PC-9 (cell line): ENCODE measurements at regions not wholly inside any gene's neighbourhood (a gene's known extent, or its start where the extent isn't known, plus 50 kb on each side); places are given as distances from the start of the nearest gene placed in this dataset.

ENCODE experiments used
- BruUV-seq: library from RNA; stranded (reverse); fragments of 400-500 nt; replicated peaks from 2 replicates; lab custom pipeline; 2021; lab: Mats Ljungman, UMichigan
- CTCF ChIA-PET: fragments of 300-600 bp; sonication (Branson Sonifier 250); formaldehyde crosslinking; loops from one replicate; lab custom pipeline; 2022; ENCODE audit warnings: antibody characterized with exemption; lab: Charles Lee
- POLR2A ChIA-PET: fragments of 300-600 bp; sonication (Branson Sonifier 250); formaldehyde crosslinking; loops from one replicate; lab custom pipeline; 2022; ENCODE audit warnings: antibody characterized with exemption; ENCODE audit not compliant: unreplicated experiment; lab: Charles Lee
- DNase-seq, 2 experiments: peaks; one replicate each; pipeline versions ENCODE4 v3.0.0 to v3.0.0-alpha.2; 2015 to 2022; ENCODE audit warnings: mixed read lengths in 1 of 2
- H2AFZ ChIP-seq: fragments of 200-600 bp; sonication (generic); 2 replicates; pipeline ENCODE4 v1.8.1; 2017; ENCODE audit warnings: antibody characterized with exemption
- H3F3A ChIP-seq: fragments of 200-600 bp; sonication (generic); 2 replicates; pipeline ENCODE4 v1.8.1; 2017; ENCODE audit warnings: antibody characterized with exemption, mild to moderate bottlenecking, low read depth; ENCODE audit not compliant: insufficient read depth
- H3K27ac ChIP-seq: fragments of 200-600 bp; sonication (generic); 2 replicates; pipeline ENCODE4 v1.6.1; 2016; ENCODE audit warnings: mixed run types
- H3K27me3 ChIP-seq: fragments of 200-600 bp; sonication (generic); 2 replicates; pipeline ENCODE4 v1.6.1; 2016; ENCODE audit warnings: low read depth, mixed run types; ENCODE audit not compliant: insufficient read depth
- H3K36me3 ChIP-seq: fragments of 200-600 bp; sonication (generic); 2 replicates; pipeline ENCODE4 v1.6.1; 2016; ENCODE audit warnings: low read depth, mixed run types
- H3K4me1 ChIP-seq: fragments of 200-600 bp; sonication (generic); replicated peaks from 2 replicates; pipeline ENCODE4 v1.6.1; 2016; ENCODE audit warnings: mixed run types; ENCODE audit not compliant: insufficient read depth
- H3K4me2 ChIP-seq: fragments of 200-600 bp; sonication (generic); 2 replicates; pipeline ENCODE4 v1.6.1; 2017; ENCODE audit warnings: mixed run types
- H3K4me3 ChIP-seq: fragments of 200-600 bp; sonication (generic); 2 replicates; pipeline ENCODE4 v1.6.1; 2016; ENCODE audit warnings: mixed run types
- H3K79me2 ChIP-seq: fragments of 200-600 bp; sonication (generic); 2 replicates; pipeline ENCODE4 v1.6.1; 2017; ENCODE audit warnings: low read depth, mixed run types
- H3K9me2 ChIP-seq: fragments of 200-600 bp; sonication (generic); 2 replicates; pipeline ENCODE4 v1.8.1; 2017; ENCODE audit warnings: mild to moderate bottlenecking; ENCODE audit not compliant: insufficient read depth
- H3K9me3 ChIP-seq: fragments of 200-600 bp; sonication (generic); 2 replicates; pipeline ENCODE4 v1.8.1; 2016; ENCODE audit warnings: low read depth; ENCODE audit not compliant: insufficient read depth
- H4K20me1 ChIP-seq: fragments of 200-600 bp; sonication (generic); 2 replicates; pipeline ENCODE4 v1.8.1; 2017; ENCODE audit not compliant: insufficient read depth
- EZH2 ChIP-seq: fragments of 200-600 bp; sonication (generic); IDR thresholded peaks from 2 replicates; pipeline ENCODE4 v1.8.0; 2017; ENCODE audit warnings: antibody characterized with exemption, low read depth
- intact Hi-C: fragments of 100-400 bp; cut with micrococcal nuclease; formaldehyde crosslinking; loops from one replicate; pipeline ENCODE4 v1.10.0; 2022; ENCODE audit not compliant: unreplicated experiment
- TF ChIP-seq, protein P1 (sequence below): fragments of 200-600 bp; sonication (generic); conservative IDR thresholded peaks from 2 replicates; pipeline ENCODE4 v1.6.1; 2017; ENCODE audit warnings: mixed run types, antibody characterized with exemption, mild to moderate bottlenecking, moderate library complexity

DNA sequence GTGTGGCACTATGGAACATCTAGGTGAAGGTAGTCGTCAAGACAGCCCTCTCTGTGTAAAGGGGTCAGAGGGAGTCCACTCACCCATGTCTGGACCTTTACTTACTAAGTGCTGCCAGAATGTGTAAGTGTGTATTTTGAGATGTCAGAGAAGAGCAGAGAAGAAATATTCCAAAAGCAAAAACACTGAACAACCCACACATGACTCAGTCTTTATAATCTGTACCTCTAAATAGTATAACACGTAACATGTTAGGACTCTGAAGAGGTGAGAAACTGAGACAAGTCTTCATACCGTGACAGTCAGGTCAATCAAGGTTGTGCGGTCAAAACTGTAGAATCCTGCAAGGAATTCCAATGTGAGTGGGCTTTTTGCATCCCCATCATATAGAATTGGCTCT, 555.2 kb downstream of the LMO4 start:
- Histone ChIP-seq H2AFZ (peak overlapping the region; percentile 17; the same call in 1 of the 2 replicates), H3K36me3 (no peaks in the 10 kb centered on the region), H3K4me3 (no peak overlapping the region), H3F3A (no peaks in the 10 kb centered on the region), H3K4me2 (no peak overlapping the region), H4K20me1 (no peaks in the 10 kb centered on the region), H3K4me1 (no peaks in the 10 kb centered on the region), H3K27ac (no peak overlapping the region), H3K9me3 (no peaks in the 10 kb centered on the region), H3K9me2 (no peaks in the 10 kb centered on the region; the same call in 1 of the 2 replicates), H3K27me3 (no peaks in the 10 kb centered on the region), H3K79me2 (no peaks in the 10 kb centered on the region)
- intact Hi-C loops: no loop called here
- TF ChIP-seq EZH2: no peak
- ChIA-PET CTCF (no interaction called here), POLR2A (no interaction called here)
- no TSS peak for BruUV-seq
- DNase-seq: no peak

DNA sequence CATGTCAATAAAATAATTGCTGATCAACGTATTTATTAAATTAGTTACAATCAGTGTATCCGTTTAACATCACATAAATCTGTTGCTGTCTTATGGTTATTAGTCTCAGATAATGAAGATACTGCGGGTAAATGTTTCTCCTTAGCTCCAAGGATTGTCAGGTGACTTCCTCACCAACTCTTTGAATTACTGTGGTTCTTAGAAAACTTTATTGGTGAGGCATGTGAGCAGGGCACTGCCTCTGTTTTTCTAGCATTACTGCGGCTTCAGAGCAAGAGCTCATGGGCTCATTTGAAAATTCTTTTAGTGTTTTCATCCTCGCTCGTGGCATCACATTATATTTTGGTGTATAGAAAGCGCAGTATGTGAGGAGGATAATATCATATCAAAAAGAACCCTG, 555.9 kb downstream of the LMO4 start:
- no TSS peak for BruUV-seq
- no peaks in the 10 kb centered on the region for H3F3A ChIP-seq
- TF ChIP-seq, protein P1, sequence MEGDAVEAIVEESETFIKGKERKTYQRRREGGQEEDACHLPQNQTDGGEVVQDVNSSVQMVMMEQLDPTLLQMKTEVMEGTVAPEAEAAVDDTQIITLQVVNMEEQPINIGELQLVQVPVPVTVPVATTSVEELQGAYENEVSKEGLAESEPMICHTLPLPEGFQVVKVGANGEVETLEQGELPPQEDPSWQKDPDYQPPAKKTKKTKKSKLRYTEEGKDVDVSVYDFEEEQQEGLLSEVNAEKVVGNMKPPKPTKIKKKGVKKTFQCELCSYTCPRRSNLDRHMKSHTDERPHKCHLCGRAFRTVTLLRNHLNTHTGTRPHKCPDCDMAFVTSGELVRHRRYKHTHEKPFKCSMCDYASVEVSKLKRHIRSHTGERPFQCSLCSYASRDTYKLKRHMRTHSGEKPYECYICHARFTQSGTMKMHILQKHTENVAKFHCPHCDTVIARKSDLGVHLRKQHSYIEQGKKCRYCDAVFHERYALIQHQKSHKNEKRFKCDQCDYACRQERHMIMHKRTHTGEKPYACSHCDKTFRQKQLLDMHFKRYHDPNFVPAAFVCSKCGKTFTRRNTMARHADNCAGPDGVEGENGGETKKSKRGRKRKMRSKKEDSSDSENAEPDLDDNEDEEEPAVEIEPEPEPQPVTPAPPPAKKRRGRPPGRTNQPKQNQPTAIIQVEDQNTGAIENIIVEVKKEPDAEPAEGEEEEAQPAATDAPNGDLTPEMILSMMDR: no peak
- TF ChIP-seq EZH2: no peak
- H4K20me1 ChIP-seq: no peaks in the 10 kb centered on the region
- no peaks in the 10 kb centered on the region; the same call in 1 of the 2 replicates for H3K9me2 ChIP-seq
- ChIA-PET CTCF (no interaction called here), POLR2A (interaction anchor here (0.5 kb wide), 1 partner anchor 523 kb away, joined by 10 read pairs; no protein-coding TSS in a partner anchor)
- H3K27me3 ChIP-seq: no peaks in the 10 kb centered on the region
- intact Hi-C loops: no loop called here
- 0 out of 2 replicates have a peak, but pooled peaks cover 3% of the 10 kb centered on the region for H3K9me3 ChIP-seq
- DNase-seq: no peak
- H3K4me2 ChIP-seq: no peak overlapping the region
- H3K79me2 ChIP-seq: no peaks in the 10 kb centered on the region
- H3K4me3 ChIP-seq: no peak overlapping the region
- H3K27ac ChIP-seq: no peak overlapping the region
- no peaks in the 10 kb centered on the region for H3K4me1 ChIP-seq
- no peak overlapping the region for H2AFZ ChIP-seq
- no peaks in the 10 kb centered on the region for H3K36me3 ChIP-seq

- ChIA-PET CTCF (no interaction called here), POLR2A (no interaction called here)
- DNase-seq: no peak
- no peaks in the 10 kb centered on the region for H3F3A ChIP-seq
- no peak for TF ChIP-seq EZH2
- TF ChIP-seq, protein P1: no peak
- H3K4me3 ChIP-seq: no peak overlapping the region
- H3K9me2 ChIP-seq: no peaks in the 10 kb centered on the region; the same call in 1 of the 2 replicates
- no TSS peak for BruUV-seq
- H3K27ac ChIP-seq: no peak overlapping the region
- 0 out of 2 replicates have a peak, but pooled peaks cover 3% of the 10 kb centered on the region for H3K9me3 ChIP-seq
- H3K79me2 ChIP-seq: no peaks in the 10 kb centered on the region
- no peak overlapping the region for H2AFZ ChIP-seq
- no peaks in the 10 kb centered on the region for H3K27me3 ChIP-seq
- H3K36me3 ChIP-seq: no peaks in the 10 kb centered on the region
- no peaks in the 10 kb centered on the region for H4K20me1 ChIP-seq
- no peak overlapping the region for H3K4me2 ChIP-seq
- intact Hi-C loops: no loop called here
- no peaks in the 10 kb centered on the region for H3K4me1 ChIP-seq
Observed at GRCh38 chr1:87885278-87886025, 556.8 kb downstream of the LMO4 start.
